ENCODE measurements at regions not wholly inside any gene's neighbourhood (a gene's known extent, or its start where the extent isn't known, plus 50 kb on each side); places are given as distances from the start of the nearest gene placed in this dataset.

GRCh38 chr12:24539646-24540045, 409.3 kb downstream of the BCAT1 start:
- DNase-seq (ENCODE audit: extremely low read depth in 1 of 4, low spot score in 3 of 4) (no peak), FAIRE-seq (no peak), ATAC-seq (no peak)
- Histone ChIP-seq H3K4me1 (replicated peaks in 1 of 2; ENCODE audit: control insufficient read depth in 2 of 2, insufficient read depth in 2 of 2, low read length in 2 of 2) (no peaks in the 10 kb centered on the region), H3K79me2 (ENCODE audit: control insufficient read depth, insufficient read depth, low read length) (no peaks in the 10 kb centered on the region), H3K4me3 (no peak overlapping the region), H3K36me3 (ENCODE audit: control insufficient read depth, insufficient read depth, low read length) (no peaks in the 10 kb centered on the region), H3K9me1 (ENCODE audit: control insufficient read depth, insufficient read depth, low read length) (no peaks in the 10 kb centered on the region), H3K9me3 (replicated peaks; ENCODE audit: control insufficient read depth, insufficient read depth, low read depth, low read length) (no peaks in the 10 kb centered on the region), H3K4me2 (ENCODE audit: insufficient read depth, low read length) (no peak overlapping the region), H3K27ac (ENCODE audit: extremely low read depth, low read depth, low read length) (no peak overlapping the region), H3K27me3 (ENCODE audit: control insufficient read depth in 2 of 2, insufficient read depth in 2 of 2, low read length in 2 of 2) (peaks cover 2 to 3% of the 10 kb centered on the region in 2 experiments; a peak in 2 of 5 replicates), H3K9ac (ENCODE audit: insufficient read depth in 1 of 2, low read depth in 2 of 2, low read length in 2 of 2) (no peak overlapping the region), H4K20me1 (replicated peaks; ENCODE audit: control insufficient read depth, insufficient read depth, low read length) (no peaks in the 10 kb centered on the region), H2AFZ (ENCODE audit: low read depth, low read length) (no peak overlapping the region)
- CTCF ChIA-PET (ENCODE audit: low intra/inter-chr PET ratio): no interaction called here
- intact Hi-C loops (cut with micrococcal nuclease) (no loop called here), in situ Hi-C loops (cut with MboI) (no loop called here)
- TF ChIP-seq, protein P1, sequence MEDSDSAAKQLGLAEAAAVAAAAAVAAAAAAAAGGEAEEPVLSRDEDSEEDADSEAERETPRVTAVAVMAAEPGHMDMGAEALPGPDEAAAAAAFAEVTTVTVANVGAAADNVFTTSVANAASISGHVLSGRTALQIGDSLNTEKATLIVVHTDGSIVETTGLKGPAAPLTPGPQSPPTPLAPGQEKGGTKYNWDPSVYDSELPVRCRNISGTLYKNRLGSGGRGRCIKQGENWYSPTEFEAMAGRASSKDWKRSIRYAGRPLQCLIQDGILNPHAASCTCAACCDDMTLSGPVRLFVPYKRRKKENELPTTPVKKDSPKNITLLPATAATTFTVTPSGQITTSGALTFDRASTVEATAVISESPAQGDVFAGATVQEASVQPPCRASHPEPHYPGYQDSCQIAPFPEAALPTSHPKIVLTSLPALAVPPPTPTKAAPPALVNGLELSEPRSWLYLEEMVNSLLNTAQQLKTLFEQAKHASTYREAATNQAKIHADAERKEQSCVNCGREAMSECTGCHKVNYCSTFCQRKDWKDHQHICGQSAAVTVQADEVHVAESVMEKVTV (CRISPR knock-in tag; IDR thresholded peaks at IDR 0.05): no peak
- TF ChIP-seq, protein P2, sequence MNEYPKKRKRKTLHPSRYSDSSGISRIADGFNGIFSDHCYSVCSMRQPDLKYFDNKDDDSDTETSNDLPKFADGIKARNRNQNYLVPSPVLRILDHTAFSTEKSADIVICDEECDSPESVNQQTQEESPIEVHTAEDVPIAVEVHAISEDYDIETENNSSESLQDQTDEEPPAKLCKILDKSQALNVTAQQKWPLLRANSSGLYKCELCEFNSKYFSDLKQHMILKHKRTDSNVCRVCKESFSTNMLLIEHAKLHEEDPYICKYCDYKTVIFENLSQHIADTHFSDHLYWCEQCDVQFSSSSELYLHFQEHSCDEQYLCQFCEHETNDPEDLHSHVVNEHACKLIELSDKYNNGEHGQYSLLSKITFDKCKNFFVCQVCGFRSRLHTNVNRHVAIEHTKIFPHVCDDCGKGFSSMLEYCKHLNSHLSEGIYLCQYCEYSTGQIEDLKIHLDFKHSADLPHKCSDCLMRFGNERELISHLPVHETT (CRISPR knock-in tag; conservative IDR thresholded peaks at IDR 0.05 in 1 of 2, IDR thresholded peaks at IDR 0.05 in 1 of 2): no peak
- TF ChIP-seq EZH2 (IDR thresholded peaks at IDR 0.05; ENCODE audit: borderline replicate concordance, low read depth, low read length) (no peak), ZNF395 (CRISPR knock-in tag; IDR thresholded peaks at IDR 0.05) (no peak), SETDB1 (IDR thresholded peaks at IDR 0.05; ENCODE audit: low read length) (no peak), SNIP1 (IDR thresholded peaks at IDR 0.05; ENCODE audit: low read depth) (no peak), ZNF239 (CRISPR knock-in tag; IDR thresholded peaks at IDR 0.05) (no peak), ASH1L (IDR thresholded peaks at IDR 0.05; ENCODE audit: borderline replicate concordance, low read depth, partially characterized antibody) (no peak), MEF2D (tag; conservative IDR thresholded peaks at IDR 0.05; ENCODE audit: low read depth) (no peak), ZNF24 (IDR thresholded peaks at IDR 0.05) (no peak), ZNF77 (CRISPR knock-in tag; IDR thresholded peaks at IDR 0.05) (no peak), CREBBP (IDR thresholded peaks at IDR 0.05; ENCODE audit: low read depth, low read length) (no peak), ZNF41 (CRISPR knock-in tag; conservative IDR thresholded peaks at IDR 0.05) (no peak)
- TF ChIP-seq, protein P3, sequence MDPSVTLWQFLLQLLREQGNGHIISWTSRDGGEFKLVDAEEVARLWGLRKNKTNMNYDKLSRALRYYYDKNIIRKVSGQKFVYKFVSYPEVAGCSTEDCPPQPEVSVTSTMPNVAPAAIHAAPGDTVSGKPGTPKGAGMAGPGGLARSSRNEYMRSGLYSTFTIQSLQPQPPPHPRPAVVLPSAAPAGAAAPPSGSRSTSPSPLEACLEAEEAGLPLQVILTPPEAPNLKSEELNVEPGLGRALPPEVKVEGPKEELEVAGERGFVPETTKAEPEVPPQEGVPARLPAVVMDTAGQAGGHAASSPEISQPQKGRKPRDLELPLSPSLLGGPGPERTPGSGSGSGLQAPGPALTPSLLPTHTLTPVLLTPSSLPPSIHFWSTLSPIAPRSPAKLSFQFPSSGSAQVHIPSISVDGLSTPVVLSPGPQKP (CRISPR knock-in tag; IDR thresholded peaks at IDR 0.05): no peak
- no TSS peak for BruUV-seq (replicated peaks)
- POLR2A ChIA-PET: no interaction called here
- WGBS (ENCODE audit: insufficient coverage, low coverage, missing lambda C conversion rate): 0% methylated on average over 3 of the region's 3 CpGs
